HuH-7 (cell line): ENCODE measurements at regions not wholly inside any gene's neighbourhood (a gene's known extent, or its start where the extent isn't known, plus 50 kb on each side); places are given as distances from the start of the nearest gene placed in this dataset.
"Not testable (repeated sequence)": the region's sequence is repeated elsewhere in the genome, so short reads cannot be mapped to it uniquely, and the experiment has no call there.

Experiments
- DNase-seq: peaks from one replicate; pipeline ENCODE4 v3.0.0; 2011; ENCODE audit warnings: low spot score

DNA sequence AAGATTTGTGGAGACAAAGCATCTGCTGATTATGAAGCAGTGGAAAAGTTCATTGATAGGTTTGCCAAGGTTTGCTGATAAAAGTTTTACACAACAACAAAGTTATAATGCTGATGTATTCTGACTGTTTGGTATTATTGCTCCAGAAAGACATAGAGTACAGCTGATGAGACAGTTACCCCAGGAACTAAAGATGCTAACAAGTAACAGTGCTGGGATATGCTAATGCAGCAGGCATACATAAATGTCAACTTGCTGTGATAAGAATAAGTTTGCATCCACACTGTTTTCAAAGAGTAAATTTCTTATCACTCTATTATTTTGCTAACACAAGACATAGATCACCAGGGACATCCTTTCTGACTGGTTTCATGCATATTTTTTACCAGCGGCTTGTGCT, 1221.3 kb upstream of the CELF4 start:
- DNase-seq = no peak

- DNase-seq = not testable (repeated sequence)
These were observed 1206.0 kb upstream of the CELF4 start for GRCh38 chr18:38771620-38772019.

DNA sequence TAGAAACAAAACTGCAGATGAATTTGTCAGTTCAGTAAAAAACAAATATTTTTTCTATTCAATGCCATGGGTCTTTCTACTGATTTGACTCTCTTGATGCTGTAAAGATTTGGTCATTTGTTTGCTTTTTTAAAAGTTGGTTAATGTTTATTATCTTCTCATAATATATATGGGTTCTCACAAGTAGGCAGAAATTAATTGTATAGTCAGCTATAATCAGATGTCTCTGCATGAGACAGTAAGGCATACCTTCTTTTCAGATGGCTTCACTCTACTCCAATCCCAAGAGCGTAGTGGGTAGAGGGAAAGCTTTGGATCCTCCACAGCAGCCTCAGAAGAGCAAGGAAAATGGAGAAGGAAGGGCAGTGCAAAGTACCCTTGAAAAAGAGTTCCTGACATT, 1202.9 kb upstream of the CELF4 start:
- DNase-seq = no peak

DNA sequence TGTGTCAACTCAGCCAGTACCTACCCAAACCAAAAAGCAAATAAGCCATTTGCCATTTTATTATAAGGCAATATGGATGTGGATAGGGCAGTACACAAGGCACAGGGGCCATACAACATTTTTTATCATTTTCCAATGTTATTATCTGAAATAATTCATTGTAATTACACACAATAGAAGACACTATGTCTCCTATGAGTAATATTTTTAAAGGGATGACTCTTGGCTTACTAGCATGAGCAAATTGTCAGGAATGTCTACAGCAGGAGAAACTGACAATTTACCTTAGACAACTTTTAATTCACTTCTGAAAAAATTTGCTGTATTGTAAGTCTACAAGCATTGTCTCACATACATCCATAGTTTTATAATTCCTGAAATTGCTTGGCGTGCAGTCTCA, 1193.9 kb upstream of the CELF4 start:
- no peak for DNase-seq

DNA sequence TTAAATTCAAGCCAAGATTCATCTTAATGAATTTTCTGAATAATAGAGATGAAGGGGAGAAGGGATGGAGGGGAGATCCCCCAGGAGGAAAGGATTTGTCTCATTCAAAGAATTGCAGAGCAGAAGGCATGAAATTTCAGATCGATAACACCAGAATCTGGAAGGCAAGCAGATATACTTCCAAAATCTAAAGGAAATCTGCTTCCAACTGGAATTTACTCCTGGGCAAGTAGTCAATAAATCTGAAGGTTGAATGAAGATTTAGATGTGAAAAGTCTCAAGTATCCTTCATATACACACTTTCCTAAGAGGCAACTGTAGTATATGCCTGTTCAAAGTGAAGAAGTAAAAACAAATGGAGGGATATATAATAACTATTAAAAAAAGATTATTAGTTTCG, 1190.8 kb upstream of the CELF4 start:
- DNase-seq = no peak

- DNase-seq = no peak
These were observed 1186.8 kb upstream of the CELF4 start for GRCh38 chr18:38752430-38752829.

GRCh38 chr18:38751898-38752297, 1186.3 kb upstream of the CELF4 start:
- no peak for DNase-seq

- no peak for DNase-seq
These were observed 1185.6 kb upstream of the CELF4 start for GRCh38 chr18:38751211-38751610.

DNA sequence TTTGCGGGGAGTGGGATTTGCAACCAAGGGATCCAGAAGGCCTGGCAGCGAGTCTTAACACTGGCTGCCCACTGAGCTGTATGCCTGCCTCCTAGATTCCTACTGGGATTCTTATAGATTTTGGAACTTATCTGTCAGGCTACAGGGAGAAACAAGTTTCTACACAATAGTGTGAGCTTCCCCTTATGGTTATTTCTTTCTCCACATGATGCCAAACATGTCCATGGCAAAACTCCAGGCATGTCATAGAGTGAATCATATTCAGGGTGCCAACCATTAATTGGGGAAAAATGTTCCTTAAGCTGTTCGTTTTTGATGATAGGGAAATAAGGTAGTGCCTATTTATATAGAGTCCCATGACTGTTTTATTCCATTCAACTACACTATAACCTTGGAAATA, 1185.2 kb upstream of the CELF4 start:
- DNase-seq = no peak

GRCh38 chr18:38747153-38747552, 1181.6 kb upstream of the CELF4 start:
- DNase-seq = no peak

DNA sequence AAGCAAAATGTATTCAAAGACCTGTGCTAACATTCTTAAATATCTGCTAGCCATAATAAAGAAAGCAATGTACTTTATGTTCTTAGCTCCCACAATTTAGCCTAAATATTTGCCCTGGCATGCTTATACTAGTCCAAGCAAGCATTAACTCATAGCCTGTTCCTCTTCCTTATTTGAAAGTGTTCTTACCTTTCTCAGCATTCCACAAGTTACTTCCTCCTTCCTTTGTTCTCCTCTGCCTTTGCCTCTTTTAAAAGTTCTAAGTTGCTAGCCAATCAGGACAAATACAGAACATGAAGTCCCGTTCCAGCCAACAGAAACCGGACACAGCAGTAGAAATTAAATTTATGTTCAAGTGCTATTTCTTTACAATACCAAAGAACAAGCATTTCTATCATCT, 1154.6 kb upstream of the CELF4 start:
- DNase-seq = not testable (repeated sequence)

GRCh38 chr18:38718365-38718901, 1152.8 kb upstream of the CELF4 start:
- no peak for DNase-seq

GRCh38 chr18:38709122-38709521, 1143.5 kb upstream of the CELF4 start:
- no peak for DNase-seq

- DNase-seq = no peak
These were observed 1140.8 kb upstream of the CELF4 start for GRCh38 chr18:38706373-38706772.

GRCh38 chr18:38698088-38698487, 1132.5 kb upstream of the CELF4 start:
- no peak for DNase-seq

DNA sequence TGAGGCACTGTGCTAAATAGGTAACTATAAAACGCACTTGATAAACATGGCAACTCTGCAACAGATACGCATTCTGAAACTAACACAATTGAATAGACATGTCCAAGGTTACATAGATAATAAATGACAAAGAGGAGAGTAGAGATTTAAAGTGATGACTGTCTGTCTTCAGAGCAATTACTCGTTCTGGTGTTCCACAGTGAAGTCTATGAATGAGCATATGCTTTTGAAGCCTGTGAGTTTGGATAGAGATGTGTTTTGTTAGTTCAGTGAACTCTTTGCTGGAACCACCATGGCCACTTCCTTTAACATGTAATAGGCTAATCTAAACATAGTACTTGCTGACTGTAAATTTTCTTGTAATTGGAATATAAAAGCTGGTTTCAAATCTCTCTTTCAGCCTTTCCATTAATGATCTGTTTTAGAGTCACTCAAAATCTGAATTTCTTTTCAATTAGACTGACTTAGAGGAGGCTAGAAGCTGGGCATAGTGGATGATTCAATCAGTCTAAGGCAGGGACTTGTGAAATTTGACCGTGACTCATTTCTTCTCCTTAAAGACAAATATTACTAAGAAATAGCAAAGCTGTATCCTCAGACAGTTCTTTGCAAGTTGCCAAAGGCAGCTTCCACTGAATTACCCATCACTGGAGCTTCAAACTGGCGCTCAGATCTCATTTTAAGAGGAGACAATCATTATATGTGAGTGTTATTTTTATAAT, 1130.1 kb upstream of the CELF4 start:
- DNase-seq = no peak

GRCh38 chr18:38693104-38693503, 1127.5 kb upstream of the CELF4 start:
- no peak for DNase-seq

DNA sequence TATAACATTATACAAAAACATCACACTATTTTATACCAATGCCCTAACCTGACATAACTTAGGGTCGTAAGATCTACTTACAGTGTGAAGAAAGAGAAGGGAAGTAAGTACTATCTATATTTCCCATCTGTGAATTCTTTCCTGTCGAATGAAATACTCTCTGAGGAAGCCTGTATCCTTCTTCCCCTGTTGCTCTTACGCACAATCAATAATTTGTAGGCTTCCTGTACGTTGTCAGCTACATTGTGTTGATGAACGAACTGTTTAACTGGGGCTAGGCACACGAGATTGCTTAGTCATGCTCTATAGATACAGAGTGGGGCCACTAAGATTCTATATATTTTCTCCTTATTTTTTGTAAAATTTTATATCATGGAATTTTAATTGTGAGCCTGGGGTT, 1125.0 kb upstream of the CELF4 start:
- no peak for DNase-seq

- no peak for DNase-seq
These were observed 1122.8 kb upstream of the CELF4 start for GRCh38 chr18:38688416-38688815.

GRCh38 chr18:38670486-38670885, 1104.9 kb upstream of the CELF4 start:
- DNase-seq = no peak

DNA sequence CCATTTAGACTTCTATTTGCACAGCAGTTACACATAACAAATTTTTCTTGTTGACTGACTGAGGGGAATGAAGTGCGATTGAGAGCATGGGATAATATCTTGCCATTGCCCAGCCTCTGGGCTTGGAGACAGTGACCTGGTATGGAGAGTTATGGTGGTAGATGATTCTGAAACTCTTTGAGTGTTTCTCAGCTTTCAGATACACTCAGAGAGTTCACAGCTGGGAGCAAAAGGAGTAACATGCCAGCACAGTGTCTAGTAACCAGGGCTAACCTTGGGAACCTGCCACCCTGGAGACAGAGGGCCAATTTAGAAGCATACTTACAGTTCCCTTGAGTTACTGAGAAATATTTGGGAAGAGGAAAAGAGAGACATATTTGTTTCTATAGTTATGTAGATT, 1099.3 kb upstream of the CELF4 start:
- DNase-seq = no peak

- no peak for DNase-seq
These were observed 1098.1 kb upstream of the CELF4 start for GRCh38 chr18:38663682-38664081.

DNA sequence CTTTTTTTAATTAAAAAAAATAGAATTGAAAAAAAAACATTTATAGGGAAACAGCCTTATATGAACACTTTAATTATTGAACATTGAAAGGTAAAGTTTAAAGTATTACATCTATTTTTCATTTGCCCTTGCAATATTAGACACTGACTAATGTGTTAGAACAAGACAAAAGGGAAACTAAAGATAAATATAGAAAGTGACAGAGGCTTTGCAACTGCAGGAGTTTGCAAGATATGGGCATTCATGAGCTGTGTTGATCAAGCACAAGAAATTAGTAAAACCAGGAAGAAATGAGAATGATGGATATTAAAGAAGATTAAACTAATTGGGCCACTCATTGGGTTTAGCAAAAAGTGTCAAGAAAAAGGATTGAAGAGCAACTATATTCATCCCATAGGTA, 1097.7 kb upstream of the CELF4 start:
- no peak for DNase-seq

- DNase-seq = no peak
These were observed 1089.3 kb upstream of the CELF4 start for GRCh38 chr18:38654946-38655345.
